SK-N-SH (cell line): ENCODE measurements at regions not wholly inside any gene's neighbourhood (a gene's known extent, or its start where the extent isn't known, plus 50 kb on each side); places are given as distances from the start of the nearest gene placed in this dataset.

Experiments
- CTCF ChIA-PET: fragments of 300-600, 350-600 bp; formaldehyde crosslinking; extraction: SDS; loops from one replicate; lab custom pipeline; 2021; lab: Yijun Ruan, JAX
- POLR2A ChIA-PET: fragments of 350-600 bp; sonication (Branson Sonifier 250); formaldehyde crosslinking; extraction: SDS; loops from one replicate; lab custom pipeline; 2020; ENCODE audit warnings: antibody characterized with exemption, inconsistent platforms; lab: Yijun Ruan, JAX
- DNase-seq: peaks from one replicate; pipeline ENCODE4 v3.0.0; 2012
- H2AFZ ChIP-seq: fragments of 200-600 bp; sonication (generic); 2 replicates; pipeline ENCODE4 v1.8.1; 2016; ENCODE audit warnings: antibody characterized with exemption, mild to moderate bottlenecking, low read depth
- H3F3A ChIP-seq: fragments of 200-600 bp; sonication (generic); replicated peaks from 2 replicates; pipeline ENCODE3; 2016; ENCODE audit warnings: antibody characterized with exemption, mild to moderate bottlenecking; ENCODE audit not compliant: insufficient read depth
- H3K27ac ChIP-seq, 2 experiments: fragments of 200-500 bp in 1 of 2; fragments of 200-600 bp in 1 of 2; sonication (Bioruptor generic) in 1 of 2; sonication (generic), shearing (Covaris generic) in 1 of 2; 2 replicates each; pipeline versions ENCODE4 v1.5.1 to v1.6.1; 2014 to 2016; ENCODE audit warnings: low read depth in 2 of 2, inconsistent platforms in 1 of 2, low read length in 1 of 2, mild to moderate bottlenecking in 1 of 2, mixed read lengths in 1 of 2
- H3K27me3 ChIP-seq: fragments of 200-600 bp; sonication (generic), shearing (Covaris generic); 2 replicates; pipeline ENCODE4 v1.6.1; 2016; ENCODE audit warnings: mixed run types; ENCODE audit not compliant: insufficient read depth
- H3K36me3 ChIP-seq, 2 experiments: fragments of 200-500 bp in 1 of 2; fragments of 200-600 bp in 1 of 2; sonication (Bioruptor generic) in 1 of 2; sonication (generic) in 1 of 2; replicated peaks in 1 of 2; 2 replicates each; pipeline versions ENCODE3 to v1.5.1; 2014 to 2016; ENCODE audit warnings: low read length in 1 of 2, mild to moderate bottlenecking in 1 of 2; ENCODE audit not compliant: insufficient read depth in 2 of 2, control insufficient read depth in 1 of 2
- H3K4me1 ChIP-seq, 2 experiments: fragments of 200-500 bp in 1 of 2; fragments of 200-600 bp in 1 of 2; sonication (Bioruptor generic) in 1 of 2; sonication (generic), shearing (Covaris generic) in 1 of 2; 2 replicates each; pipeline versions ENCODE4 v1.5.1 to v1.6.1; 2014 to 2016; ENCODE audit warnings: low read depth in 1 of 2, low read length in 1 of 2, mixed run types in 1 of 2; ENCODE audit not compliant: insufficient read depth in 2 of 2, control insufficient read depth in 1 of 2
- H3K4me2 ChIP-seq: fragments of 200-600 bp; sonication (generic), shearing (Covaris generic); 2 replicates; pipeline ENCODE4 v1.6.1; 2017; ENCODE audit warnings: mixed run types
- H3K4me3 ChIP-seq, 2 experiments: fragments of 200-500 bp in 1 of 2; fragments of 200-600 bp in 1 of 2; sonication (Bioruptor generic) in 1 of 2; sonication (generic), shearing (Covaris generic) in 1 of 2; 2 replicates each; pipeline versions ENCODE4 v1.5.1 to v1.8.1; 2014 to 2016; ENCODE audit warnings: low read depth in 2 of 2, inconsistent platforms in 1 of 2, low read length in 1 of 2, mild to moderate bottlenecking in 1 of 2, mixed read lengths in 1 of 2, moderate library complexity in 1 of 2
- H3K79me2 ChIP-seq: fragments of 200-600 bp; sonication (generic); 2 replicates; pipeline ENCODE4 v1.8.1; 2017; ENCODE audit warnings: mild to moderate bottlenecking; ENCODE audit not compliant: insufficient read depth
- H3K9ac ChIP-seq: fragments of 200-600 bp; sonication (generic); 2 replicates; pipeline ENCODE4 v1.6.1; 2017; ENCODE audit warnings: mixed run types
- H3K9me2 ChIP-seq: fragments of 200-600 bp; sonication (generic); 2 replicates; pipeline ENCODE4 v1.6.1; 2017; ENCODE audit warnings: mixed run types
- H3K9me3 ChIP-seq: fragments of 200-600 bp; sonication (generic); 2 replicates; pipeline ENCODE4 v1.6.1; 2017; ENCODE audit warnings: mixed run types, mild to moderate bottlenecking, moderate library complexity
- H4K20me1 ChIP-seq: fragments of 200-600 bp; sonication (generic); 2 replicates; pipeline ENCODE4 v1.6.1; 2017; ENCODE audit warnings: mild to moderate bottlenecking, mixed run types; ENCODE audit not compliant: insufficient read depth
- CHD2 ChIP-seq: fragments of 150-350 bp; IDR thresholded peaks from 2 replicates; pipeline ENCODE4 v1.6.1; 2018; ENCODE audit warnings: low read length; ENCODE audit not compliant: partially characterized antibody
- EP300 ChIP-seq, 2 experiments: IDR thresholded peaks; 2 replicates each; pipeline versions ENCODE4 v1.4.0 to v1.6.1; 2012; ENCODE audit warnings: borderline replicate concordance in 1 of 2, low read depth in 1 of 2, low read length in 1 of 2
- EZH2phosphoT487 ChIP-seq: fragments of 200-600 bp; sonication (generic); IDR thresholded peaks from 2 replicates; pipeline ENCODE4 v1.6.1; 2017; ENCODE audit warnings: low read depth, mixed run types, mild to moderate bottlenecking, antibody characterized with exemption, moderate library complexity, borderline replicate concordance
- FOXM1 ChIP-seq: IDR thresholded peaks from 2 replicates; pipeline ENCODE4 v1.4.0; 2012; ENCODE audit warnings: low read depth, mild to moderate bottlenecking
- GATA2 ChIP-seq: sonication (generic); formaldehyde crosslinking; IDR thresholded peaks from 2 replicates; pipeline ENCODE4 v1.5.0; 2020; ENCODE audit warnings: mild to moderate bottlenecking, missing genetic modification reagents
- MEF2A ChIP-seq: IDR thresholded peaks from 2 replicates; pipeline ENCODE4 v1.4.0; 2012; ENCODE audit warnings: low read depth, borderline replicate concordance
- POLR2AphosphoS5 ChIP-seq: IDR thresholded peaks from 2 replicates; pipeline ENCODE4 v1.6.1; 2012; ENCODE audit warnings: low read depth, low read length
- RCOR1 ChIP-seq: fragments of 150-350 bp; IDR thresholded peaks from 2 replicates; pipeline ENCODE4 v1.6.1; 2017; ENCODE audit warnings: antibody characterized with exemption, low read length
- RFX5 ChIP-seq: IDR thresholded peaks from 2 replicates; pipeline ENCODE4 v1.6.1; 2012; ENCODE audit warnings: mild to moderate bottlenecking, improper control_type of control experiment, low read length
- RXRA ChIP-seq: IDR thresholded peaks from 2 replicates; pipeline ENCODE4 v1.4.0; 2012; ENCODE audit warnings: low read depth, mild to moderate bottlenecking, borderline replicate concordance
- SMC3 ChIP-seq: IDR thresholded peaks from 2 replicates; pipeline ENCODE4 v1.6.1; 2012; ENCODE audit warnings: low read depth, low read length, improper control_type of control experiment
- TCF12 ChIP-seq: IDR thresholded peaks from 2 replicates; pipeline ENCODE4 v1.4.0; 2012
- YY1 ChIP-seq: IDR thresholded peaks from 2 replicates; pipeline ENCODE4 v1.4.0; 2012; ENCODE audit warnings: low read depth, mild to moderate bottlenecking
- WGBS: methylation state at CpG from one replicate; pipeline ENCODE4 v1.1.6; 2017; ENCODE audit warnings: low lambda C conversion rate; 5-methylcytosine and 5-hydroxymethylcytosine counted together
- TF ChIP-seq, protein P1 (sequence below): IDR thresholded peaks from 2 replicates; pipeline ENCODE4 v1.4.0; 2012; ENCODE audit warnings: low read depth, borderline replicate concordance
- TF ChIP-seq, protein P2 (sequence below): fragments of 150-350 bp; IDR thresholded peaks from 2 replicates; pipeline ENCODE4 v1.6.1; 2017; ENCODE audit warnings: antibody characterized with exemption, low read length, low read depth, borderline replicate concordance
- TF ChIP-seq, protein P3 (sequence below): IDR thresholded peaks from 2 replicates; pipeline ENCODE4; 2012
- TF ChIP-seq, protein P4 (sequence below): fragments of 150-350 bp; IDR thresholded peaks from 2 replicates; pipeline ENCODE4 v1.6.1; 2016; ENCODE audit warnings: mild to moderate bottlenecking, low read depth, low read length
- TF ChIP-seq, protein P5 (sequence below): IDR thresholded peaks from 2 replicates; pipeline ENCODE4 v1.6.1; 2012; ENCODE audit warnings: mild to moderate bottlenecking, low read depth, low read length, moderate library complexity
- TF ChIP-seq, protein P6 (sequence below): IDR thresholded peaks from 2 replicates; pipeline ENCODE4 v1.4.0; 2012; ENCODE audit warnings: low read depth, borderline replicate concordance

DNA sequence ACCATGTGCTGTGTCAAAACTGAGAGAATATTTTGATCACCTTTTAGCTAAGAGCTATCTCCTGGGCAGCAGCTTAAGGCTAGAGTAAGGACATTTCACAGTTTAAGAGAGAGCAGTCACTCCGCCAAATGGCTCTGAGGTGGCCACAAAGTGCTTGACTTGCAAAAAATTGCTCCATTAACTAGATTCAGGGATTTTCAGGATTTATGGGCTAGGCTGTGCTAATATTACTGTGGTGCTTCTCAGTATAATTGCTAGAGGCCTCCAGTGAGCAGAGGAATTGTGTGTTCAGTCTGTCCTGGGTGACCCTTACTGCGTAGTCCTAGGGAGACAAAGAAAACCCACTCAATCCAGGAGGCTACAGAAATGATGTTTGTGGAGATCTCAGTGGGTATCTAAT, 65.2 kb downstream of the PALM2AKAP2 start:
- H3K4me3 ChIP-seq, result no peak overlapping the region
- peaks cover 39% of the 10 kb centered on the region for H4K20me1 ChIP-seq
- H3K9me3 ChIP-seq, result no peaks in the 10 kb centered on the region
- H3K4me1 ChIP-seq, result no peaks in the 10 kb centered on the region
- no peak overlapping the region for H3K9ac ChIP-seq
- POLR2A ChIA-PET, result no interaction called here
- DNase-seq, result no peak
- H3K27ac ChIP-seq, result no peak overlapping the region
- H3K36me3 ChIP-seq, result no peaks in the 10 kb centered on the region
- H3K4me2 ChIP-seq, result no peak overlapping the region
- 65% methylated on average over 2 of the region's 2 CpGs for WGBS
- no peaks in the 10 kb centered on the region for H3K27me3 ChIP-seq
- no peaks in the 10 kb centered on the region for H3K9me2 ChIP-seq
- H3K79me2 ChIP-seq, result peaks cover 38% of the 10 kb centered on the region
- TF ChIP-seq GATA2 (no peak), CHD2 (no peak), YY1 (no peak), EP300 (IDR thresholded peaks at IDR 0.05; ENCODE audit: borderline replicate concordance in 1 of 2, low read depth in 1 of 2, low read length in 1 of 2) (no peak), POLR2AphosphoS5 (no peak), SMC3 (no peak), TCF12 (no peak), FOXM1 (no peak), RXRA (no peak), RFX5 (no peak), EZH2phosphoT487 (no peak), RCOR1 (no peak), MEF2A (no peak)
- TF ChIP-seq, protein P1, sequence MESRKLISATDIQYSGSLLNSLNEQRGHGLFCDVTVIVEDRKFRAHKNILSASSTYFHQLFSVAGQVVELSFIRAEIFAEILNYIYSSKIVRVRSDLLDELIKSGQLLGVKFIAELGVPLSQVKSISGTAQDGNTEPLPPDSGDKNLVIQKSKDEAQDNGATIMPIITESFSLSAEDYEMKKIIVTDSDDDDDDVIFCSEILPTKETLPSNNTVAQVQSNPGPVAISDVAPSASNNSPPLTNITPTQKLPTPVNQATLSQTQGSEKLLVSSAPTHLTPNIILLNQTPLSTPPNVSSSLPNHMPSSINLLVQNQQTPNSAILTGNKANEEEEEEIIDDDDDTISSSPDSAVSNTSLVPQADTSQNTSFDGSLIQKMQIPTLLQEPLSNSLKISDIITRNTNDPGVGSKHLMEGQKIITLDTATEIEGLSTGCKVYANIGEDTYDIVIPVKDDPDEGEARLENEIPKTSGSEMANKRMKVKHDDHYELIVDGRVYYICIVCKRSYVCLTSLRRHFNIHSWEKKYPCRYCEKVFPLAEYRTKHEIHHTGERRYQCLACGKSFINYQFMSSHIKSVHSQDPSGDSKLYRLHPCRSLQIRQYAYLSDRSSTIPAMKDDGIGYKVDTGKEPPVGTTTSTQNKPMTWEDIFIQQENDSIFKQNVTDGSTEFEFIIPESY, result no peak
- TF ChIP-seq, protein P2, sequence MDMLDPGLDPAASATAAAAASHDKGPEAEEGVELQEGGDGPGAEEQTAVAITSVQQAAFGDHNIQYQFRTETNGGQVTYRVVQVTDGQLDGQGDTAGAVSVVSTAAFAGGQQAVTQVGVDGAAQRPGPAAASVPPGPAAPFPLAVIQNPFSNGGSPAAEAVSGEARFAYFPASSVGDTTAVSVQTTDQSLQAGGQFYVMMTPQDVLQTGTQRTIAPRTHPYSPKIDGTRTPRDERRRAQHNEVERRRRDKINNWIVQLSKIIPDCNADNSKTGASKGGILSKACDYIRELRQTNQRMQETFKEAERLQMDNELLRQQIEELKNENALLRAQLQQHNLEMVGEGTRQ, result no peak
- TF ChIP-seq, protein P3, sequence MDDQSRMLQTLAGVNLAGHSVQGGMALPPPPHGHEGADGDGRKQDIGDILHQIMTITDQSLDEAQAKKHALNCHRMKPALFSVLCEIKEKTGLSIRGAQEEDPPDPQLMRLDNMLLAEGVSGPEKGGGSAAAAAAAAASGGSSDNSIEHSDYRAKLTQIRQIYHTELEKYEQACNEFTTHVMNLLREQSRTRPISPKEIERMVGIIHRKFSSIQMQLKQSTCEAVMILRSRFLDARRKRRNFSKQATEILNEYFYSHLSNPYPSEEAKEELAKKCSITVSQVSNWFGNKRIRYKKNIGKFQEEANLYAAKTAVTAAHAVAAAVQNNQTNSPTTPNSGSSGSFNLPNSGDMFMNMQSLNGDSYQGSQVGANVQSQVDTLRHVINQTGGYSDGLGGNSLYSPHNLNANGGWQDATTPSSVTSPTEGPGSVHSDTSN, result no peak
- TF ChIP-seq, protein P4, sequence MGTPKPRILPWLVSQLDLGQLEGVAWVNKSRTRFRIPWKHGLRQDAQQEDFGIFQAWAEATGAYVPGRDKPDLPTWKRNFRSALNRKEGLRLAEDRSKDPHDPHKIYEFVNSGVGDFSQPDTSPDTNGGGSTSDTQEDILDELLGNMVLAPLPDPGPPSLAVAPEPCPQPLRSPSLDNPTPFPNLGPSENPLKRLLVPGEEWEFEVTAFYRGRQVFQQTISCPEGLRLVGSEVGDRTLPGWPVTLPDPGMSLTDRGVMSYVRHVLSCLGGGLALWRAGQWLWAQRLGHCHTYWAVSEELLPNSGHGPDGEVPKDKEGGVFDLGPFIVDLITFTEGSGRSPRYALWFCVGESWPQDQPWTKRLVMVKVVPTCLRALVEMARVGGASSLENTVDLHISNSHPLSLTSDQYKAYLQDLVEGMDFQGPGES, result no peak
- TF ChIP-seq, protein P5, sequence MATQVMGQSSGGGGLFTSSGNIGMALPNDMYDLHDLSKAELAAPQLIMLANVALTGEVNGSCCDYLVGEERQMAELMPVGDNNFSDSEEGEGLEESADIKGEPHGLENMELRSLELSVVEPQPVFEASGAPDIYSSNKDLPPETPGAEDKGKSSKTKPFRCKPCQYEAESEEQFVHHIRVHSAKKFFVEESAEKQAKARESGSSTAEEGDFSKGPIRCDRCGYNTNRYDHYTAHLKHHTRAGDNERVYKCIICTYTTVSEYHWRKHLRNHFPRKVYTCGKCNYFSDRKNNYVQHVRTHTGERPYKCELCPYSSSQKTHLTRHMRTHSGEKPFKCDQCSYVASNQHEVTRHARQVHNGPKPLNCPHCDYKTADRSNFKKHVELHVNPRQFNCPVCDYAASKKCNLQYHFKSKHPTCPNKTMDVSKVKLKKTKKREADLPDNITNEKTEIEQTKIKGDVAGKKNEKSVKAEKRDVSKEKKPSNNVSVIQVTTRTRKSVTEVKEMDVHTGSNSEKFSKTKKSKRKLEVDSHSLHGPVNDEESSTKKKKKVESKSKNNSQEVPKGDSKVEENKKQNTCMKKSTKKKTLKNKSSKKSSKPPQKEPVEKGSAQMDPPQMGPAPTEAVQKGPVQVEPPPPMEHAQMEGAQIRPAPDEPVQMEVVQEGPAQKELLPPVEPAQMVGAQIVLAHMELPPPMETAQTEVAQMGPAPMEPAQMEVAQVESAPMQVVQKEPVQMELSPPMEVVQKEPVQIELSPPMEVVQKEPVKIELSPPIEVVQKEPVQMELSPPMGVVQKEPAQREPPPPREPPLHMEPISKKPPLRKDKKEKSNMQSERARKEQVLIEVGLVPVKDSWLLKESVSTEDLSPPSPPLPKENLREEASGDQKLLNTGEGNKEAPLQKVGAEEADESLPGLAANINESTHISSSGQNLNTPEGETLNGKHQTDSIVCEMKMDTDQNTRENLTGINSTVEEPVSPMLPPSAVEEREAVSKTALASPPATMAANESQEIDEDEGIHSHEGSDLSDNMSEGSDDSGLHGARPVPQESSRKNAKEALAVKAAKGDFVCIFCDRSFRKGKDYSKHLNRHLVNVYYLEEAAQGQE, result no peak
- TF ChIP-seq, protein P6, sequence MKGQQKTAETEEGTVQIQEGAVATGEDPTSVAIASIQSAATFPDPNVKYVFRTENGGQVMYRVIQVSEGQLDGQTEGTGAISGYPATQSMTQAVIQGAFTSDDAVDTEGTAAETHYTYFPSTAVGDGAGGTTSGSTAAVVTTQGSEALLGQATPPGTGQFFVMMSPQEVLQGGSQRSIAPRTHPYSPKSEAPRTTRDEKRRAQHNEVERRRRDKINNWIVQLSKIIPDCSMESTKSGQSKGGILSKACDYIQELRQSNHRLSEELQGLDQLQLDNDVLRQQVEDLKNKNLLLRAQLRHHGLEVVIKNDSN, result no peak
- CTCF ChIA-PET, result interaction anchor here (1.2 to 1.7 kb wide), 3 partner anchors 27 to 271 kb away, joined by 3 to 6 read pairs (median 3); no protein-coding TSS in a partner anchor
- no peak overlapping the region for H2AFZ ChIP-seq
- H3F3A ChIP-seq, result no peaks in the 10 kb centered on the region
